ENCODE measurements at regions not wholly inside any gene's neighbourhood (a gene's known extent, or its start where the extent isn't known, plus 50 kb on each side); places are given as distances from the start of the nearest gene placed in this dataset.

GRCh38 chr15:91759560-91759959 lies 93.9 kb upstream of the SLCO3A1 start:
- Histone ChIP-seq H2AFZ (ENCODE audit: low read depth, low read length) (no peak overlapping the region), H3K27me3 (ENCODE audit: insufficient read depth, low read length) (no peaks in the 10 kb centered on the region), H3K36me3 (ENCODE audit: insufficient read depth, low read length) (no peaks in the 10 kb centered on the region), H3K4me1 (ENCODE audit: insufficient read depth, low read length) (no peaks in the 10 kb centered on the region), H3K4me3 (ENCODE audit: low read length) (no peak overlapping the region), H3K9me3 (ENCODE audit: low read length) (no peaks in the 10 kb centered on the region)

- H3K4me1 ChIP-seq (ENCODE audit: insufficient read depth, low read length) = no peaks in the 10 kb centered on the region
- H3K4me3 ChIP-seq (ENCODE audit: low read length) = no peak overlapping the region
- H3K9me3 ChIP-seq (ENCODE audit: low read length) = no peaks in the 10 kb centered on the region
- H2AFZ ChIP-seq (ENCODE audit: low read depth, low read length) = no peak overlapping the region
- no peaks in the 10 kb centered on the region for H3K27me3 ChIP-seq (ENCODE audit: insufficient read depth, low read length)
- no peaks in the 10 kb centered on the region for H3K36me3 ChIP-seq (ENCODE audit: insufficient read depth, low read length)
These were observed 87.8 kb upstream of the SLCO3A1 start for GRCh38 chr15:91765660-91766059.

- no peaks in the 10 kb centered on the region for H3K36me3 ChIP-seq (ENCODE audit: insufficient read depth, low read length)
- H3K4me1 ChIP-seq (ENCODE audit: insufficient read depth, low read length) = no peaks in the 10 kb centered on the region
- no peaks in the 10 kb centered on the region for H3K27me3 ChIP-seq (ENCODE audit: insufficient read depth, low read length)
- no peak overlapping the region for H3K4me3 ChIP-seq (ENCODE audit: low read length)
- no peaks in the 10 kb centered on the region for H3K9me3 ChIP-seq (ENCODE audit: low read length)
- H2AFZ ChIP-seq (ENCODE audit: low read depth, low read length) = no peak overlapping the region
These were observed 84.0 kb upstream of the SLCO3A1 start for GRCh38 chr15:91769476-91769875.

GRCh38 chr15:91769894-91770293 lies 83.6 kb upstream of the SLCO3A1 start:
- H3K36me3 ChIP-seq (ENCODE audit: insufficient read depth, low read length) = no peaks in the 10 kb centered on the region
- H3K9me3 ChIP-seq (ENCODE audit: low read length) = no peaks in the 10 kb centered on the region
- no peak overlapping the region for H3K4me3 ChIP-seq (ENCODE audit: low read length)
- H3K27me3 ChIP-seq (ENCODE audit: insufficient read depth, low read length) = no peaks in the 10 kb centered on the region
- H2AFZ ChIP-seq (ENCODE audit: low read depth, low read length) = no peak overlapping the region
- H3K4me1 ChIP-seq (ENCODE audit: insufficient read depth, low read length) = no peaks in the 10 kb centered on the region

GRCh38 chr15:91776104-91776503 lies 77.4 kb upstream of the SLCO3A1 start:
- no peaks in the 10 kb centered on the region for H3K4me1 ChIP-seq (ENCODE audit: insufficient read depth, low read length)
- H3K9me3 ChIP-seq (ENCODE audit: low read length) = no peaks in the 10 kb centered on the region
- H3K36me3 ChIP-seq (ENCODE audit: insufficient read depth, low read length) = no peaks in the 10 kb centered on the region
- H3K27me3 ChIP-seq (ENCODE audit: insufficient read depth, low read length) = no peaks in the 10 kb centered on the region
- no peak overlapping the region for H2AFZ ChIP-seq (ENCODE audit: low read depth, low read length)
- H3K4me3 ChIP-seq (ENCODE audit: low read length) = no peak overlapping the region

GRCh38 chr15:91779960-91780359 lies 73.5 kb upstream of the SLCO3A1 start:
- Histone ChIP-seq H3K4me1 (ENCODE audit: insufficient read depth, low read length) (no peaks in the 10 kb centered on the region), H3K36me3 (ENCODE audit: insufficient read depth, low read length) (no peaks in the 10 kb centered on the region), H2AFZ (ENCODE audit: low read depth, low read length) (no peak overlapping the region), H3K4me3 (ENCODE audit: low read length) (no peak overlapping the region), H3K27me3 (ENCODE audit: insufficient read depth, low read length) (no peaks in the 10 kb centered on the region), H3K9me3 (ENCODE audit: low read length) (no peaks in the 10 kb centered on the region)

GRCh38 chr15:91780387-91780786 lies 73.1 kb upstream of the SLCO3A1 start:
- no peak overlapping the region for H2AFZ ChIP-seq (ENCODE audit: low read depth, low read length)
- H3K9me3 ChIP-seq (ENCODE audit: low read length) = no peaks in the 10 kb centered on the region
- no peaks in the 10 kb centered on the region for H3K4me1 ChIP-seq (ENCODE audit: insufficient read depth, low read length)
- H3K27me3 ChIP-seq (ENCODE audit: insufficient read depth, low read length) = no peaks in the 10 kb centered on the region
- H3K36me3 ChIP-seq (ENCODE audit: insufficient read depth, low read length) = no peaks in the 10 kb centered on the region
- no peak overlapping the region for H3K4me3 ChIP-seq (ENCODE audit: low read length)

GRCh38 chr15:91782221-91782620 lies 71.3 kb upstream of the SLCO3A1 start:
- H3K4me1 ChIP-seq (ENCODE audit: insufficient read depth, low read length) = no peaks in the 10 kb centered on the region
- H3K36me3 ChIP-seq (ENCODE audit: insufficient read depth, low read length) = no peaks in the 10 kb centered on the region
- no peak overlapping the region for H2AFZ ChIP-seq (ENCODE audit: low read depth, low read length)
- no peaks in the 10 kb centered on the region for H3K27me3 ChIP-seq (ENCODE audit: insufficient read depth, low read length)
- no peaks in the 10 kb centered on the region for H3K9me3 ChIP-seq (ENCODE audit: low read length)
- no peak overlapping the region for H3K4me3 ChIP-seq (ENCODE audit: low read length)

- no peaks in the 10 kb centered on the region for H3K27me3 ChIP-seq (ENCODE audit: insufficient read depth, low read length)
- H3K4me3 ChIP-seq (ENCODE audit: low read length) = no peak overlapping the region
- no peaks in the 10 kb centered on the region for H3K4me1 ChIP-seq (ENCODE audit: insufficient read depth, low read length)
- no peaks in the 10 kb centered on the region for H3K9me3 ChIP-seq (ENCODE audit: low read length)
- H2AFZ ChIP-seq (ENCODE audit: low read depth, low read length) = no peak overlapping the region
- H3K36me3 ChIP-seq (ENCODE audit: insufficient read depth, low read length) = no peaks in the 10 kb centered on the region
These were observed 70.5 kb upstream of the SLCO3A1 start for GRCh38 chr15:91783008-91783407.

GRCh38 chr15:91783451-91783850 lies 70.1 kb upstream of the SLCO3A1 start:
- Histone ChIP-seq H3K4me3 (ENCODE audit: low read length) (no peak overlapping the region), H3K27me3 (ENCODE audit: insufficient read depth, low read length) (no peaks in the 10 kb centered on the region), H3K36me3 (ENCODE audit: insufficient read depth, low read length) (no peaks in the 10 kb centered on the region), H2AFZ (ENCODE audit: low read depth, low read length) (no peak overlapping the region), H3K9me3 (ENCODE audit: low read length) (no peaks in the 10 kb centered on the region), H3K4me1 (ENCODE audit: insufficient read depth, low read length) (no peaks in the 10 kb centered on the region)

- Histone ChIP-seq H3K4me3 (ENCODE audit: low read length) (no peak overlapping the region), H3K4me1 (ENCODE audit: insufficient read depth, low read length) (no peaks in the 10 kb centered on the region), H3K36me3 (ENCODE audit: insufficient read depth, low read length) (no peaks in the 10 kb centered on the region), H3K9me3 (ENCODE audit: low read length) (no peaks in the 10 kb centered on the region), H2AFZ (ENCODE audit: low read depth, low read length) (no peak overlapping the region), H3K27me3 (ENCODE audit: insufficient read depth, low read length) (no peaks in the 10 kb centered on the region)
These were observed 68.4 kb upstream of the SLCO3A1 start for GRCh38 chr15:91784973-91785709.

GRCh38 chr15:91787198-91787597 lies 66.3 kb upstream of the SLCO3A1 start:
- H3K36me3 ChIP-seq (ENCODE audit: insufficient read depth, low read length) = no peaks in the 10 kb centered on the region
- H3K4me1 ChIP-seq (ENCODE audit: insufficient read depth, low read length) = no peaks in the 10 kb centered on the region
- H3K9me3 ChIP-seq (ENCODE audit: low read length) = no peaks in the 10 kb centered on the region
- no peak overlapping the region for H2AFZ ChIP-seq (ENCODE audit: low read depth, low read length)
- H3K27me3 ChIP-seq (ENCODE audit: insufficient read depth, low read length) = peaks cover 2% of the 10 kb centered on the region
- H3K4me3 ChIP-seq (ENCODE audit: low read length) = no peak overlapping the region

- H3K36me3 ChIP-seq (ENCODE audit: insufficient read depth, low read length) = no peaks in the 10 kb centered on the region
- H3K9me3 ChIP-seq (ENCODE audit: low read length) = no peaks in the 10 kb centered on the region
- H3K4me1 ChIP-seq (ENCODE audit: insufficient read depth, low read length) = no peaks in the 10 kb centered on the region
- peaks cover 2% of the 10 kb centered on the region for H3K27me3 ChIP-seq (ENCODE audit: insufficient read depth, low read length)
- no peak overlapping the region for H3K4me3 ChIP-seq (ENCODE audit: low read length)
- no peak overlapping the region for H2AFZ ChIP-seq (ENCODE audit: low read depth, low read length)
These were observed 64.4 kb upstream of the SLCO3A1 start for GRCh38 chr15:91789136-91789535.

- no peak overlapping the region for H2AFZ ChIP-seq (ENCODE audit: low read depth, low read length)
- no peaks in the 10 kb centered on the region for H3K4me1 ChIP-seq (ENCODE audit: insufficient read depth, low read length)
- no peak overlapping the region for H3K4me3 ChIP-seq (ENCODE audit: low read length)
- no peaks in the 10 kb centered on the region for H3K9me3 ChIP-seq (ENCODE audit: low read length)
- no peaks in the 10 kb centered on the region for H3K36me3 ChIP-seq (ENCODE audit: insufficient read depth, low read length)
- H3K27me3 ChIP-seq (ENCODE audit: insufficient read depth, low read length) = peaks cover 2% of the 10 kb centered on the region
These were observed 62.7 kb upstream of the SLCO3A1 start for GRCh38 chr15:91790836-91791235.
